Inflammatory macrophage treated with lipopolysaccharide for 1 hour (primary cell): ENCODE measurements at regions not wholly inside any gene's neighbourhood (a gene's known extent, or its start where the extent isn't known, plus 50 kb on each side); places are given as distances from the start of the nearest gene placed in this dataset.

Experiments used
- DNase-seq, 2 donors: peaks; one replicate each; pipeline ENCODE4 v3.0.0-alpha.2; 2020 to 2022

DNA sequence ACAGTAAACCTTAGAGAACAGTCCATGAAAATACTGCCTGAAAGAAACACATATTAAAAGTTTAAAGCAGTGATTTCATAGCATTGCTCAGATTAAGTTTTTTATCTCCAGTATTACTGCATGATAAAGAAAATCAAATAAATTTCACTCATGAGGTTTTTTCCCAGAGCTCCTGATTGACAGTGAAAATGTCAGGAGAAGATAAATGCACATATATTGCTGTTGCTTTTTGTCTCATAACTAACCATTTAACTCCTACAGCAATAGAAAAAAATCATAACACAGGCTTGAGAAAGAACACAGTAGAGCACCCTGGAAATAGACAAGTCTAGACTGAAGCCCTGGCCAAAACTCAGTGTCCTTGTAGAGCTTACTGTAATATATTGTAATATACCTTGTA lies 391.0 kb downstream of the TMX3 start:
- DNase-seq: no peak

DNA sequence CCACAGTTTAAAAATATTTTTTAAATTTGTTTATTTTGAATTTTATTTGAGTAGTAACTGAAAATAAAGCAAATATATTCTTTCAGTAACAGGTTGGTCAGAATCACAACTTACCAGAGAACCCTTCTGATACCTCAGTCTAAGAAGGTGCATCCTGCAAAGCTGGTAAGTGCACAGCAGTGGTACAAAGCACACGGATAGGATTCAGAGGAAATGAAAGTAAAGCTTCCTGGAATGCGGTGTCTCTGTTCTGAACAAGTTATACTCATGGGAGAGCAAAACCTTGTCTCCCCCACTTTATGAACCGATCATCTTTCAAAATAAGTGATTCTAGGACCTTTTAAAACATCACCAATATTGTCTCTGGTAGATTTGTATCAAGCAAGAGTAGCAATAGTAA lies 398.3 kb downstream of the TMX3 start:
- DNase-seq: no peak

DNA sequence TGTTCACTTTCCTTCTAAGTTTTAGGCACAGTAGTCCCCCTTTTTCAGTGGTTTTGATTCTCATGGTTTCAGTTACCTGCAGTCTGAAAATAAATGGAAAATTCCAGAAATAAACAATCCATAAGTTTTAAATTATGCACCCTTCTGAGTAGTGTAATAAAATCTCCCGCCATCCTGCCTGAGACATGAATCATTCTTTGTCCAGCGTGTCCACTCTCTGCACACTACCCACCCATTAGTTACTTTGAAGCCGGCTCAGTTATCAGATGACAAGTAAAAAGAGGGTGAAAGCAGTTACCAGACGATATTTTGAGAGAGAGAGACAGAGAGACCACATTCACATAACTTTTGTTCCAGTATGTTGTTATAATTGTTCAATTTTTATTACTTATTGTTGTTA lies 400.5 kb downstream of the TMX3 start:
- DNase-seq: no peak

DNA sequence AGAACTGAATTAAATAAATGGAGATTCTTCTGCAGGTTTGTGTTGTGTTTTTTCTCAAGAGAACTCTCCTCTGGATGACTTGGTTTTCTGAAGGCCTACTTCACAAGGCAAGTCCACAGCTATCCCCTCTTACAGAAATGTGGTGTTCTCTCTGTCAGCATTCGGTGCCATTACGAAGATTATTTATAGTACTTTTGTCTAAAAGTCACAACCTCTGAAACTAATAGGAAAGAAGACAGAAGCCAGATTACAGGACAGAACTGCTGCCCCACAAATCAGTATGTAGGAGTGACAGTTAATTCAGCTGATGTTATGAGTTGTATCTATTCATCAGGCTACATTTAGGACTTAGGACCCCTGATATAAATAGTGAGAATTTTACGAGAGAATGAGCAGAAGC lies 413.5 kb downstream of the TMX3 start:
- no peak for DNase-seq

DNA sequence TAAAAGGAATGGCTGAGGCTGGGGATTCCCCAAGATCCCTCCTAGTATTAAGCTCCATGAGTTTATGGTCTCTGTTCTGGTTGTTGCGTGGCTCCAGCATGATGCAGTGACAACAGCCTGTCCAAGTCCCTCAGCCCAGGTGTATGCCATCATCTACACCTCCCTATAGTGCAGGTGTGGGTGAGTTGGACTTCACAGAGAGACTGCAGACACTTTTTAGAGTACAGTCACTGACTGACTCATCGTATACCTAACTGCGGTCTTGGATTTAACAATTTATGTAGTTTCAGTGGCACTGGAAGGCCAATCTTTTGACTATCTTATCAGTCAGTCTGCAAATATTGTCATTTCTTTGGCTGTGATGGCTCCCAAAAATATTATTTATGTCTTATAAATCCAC lies 415.0 kb downstream of the TMX3 start:
- no peak for DNase-seq

DNA sequence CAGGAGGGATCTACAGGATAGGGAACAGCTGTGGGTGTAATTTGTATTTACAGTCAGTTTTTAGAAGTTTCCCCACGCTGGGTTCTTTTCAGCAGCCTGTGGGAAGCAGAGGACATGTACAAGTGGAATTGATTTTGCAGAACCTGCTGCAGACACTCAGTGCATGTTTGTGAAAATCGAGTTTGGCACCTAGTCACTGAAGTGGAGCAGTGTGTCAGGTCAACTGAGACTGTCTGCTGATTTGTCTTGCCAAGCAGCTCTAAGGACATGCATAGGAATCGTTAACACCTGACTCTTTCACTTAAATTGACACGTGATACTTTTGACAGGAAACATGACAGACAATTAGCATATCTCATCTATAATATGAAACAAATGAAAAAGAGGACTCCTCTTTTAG lies 416.6 kb downstream of the TMX3 start:
- no peak for DNase-seq

DNA sequence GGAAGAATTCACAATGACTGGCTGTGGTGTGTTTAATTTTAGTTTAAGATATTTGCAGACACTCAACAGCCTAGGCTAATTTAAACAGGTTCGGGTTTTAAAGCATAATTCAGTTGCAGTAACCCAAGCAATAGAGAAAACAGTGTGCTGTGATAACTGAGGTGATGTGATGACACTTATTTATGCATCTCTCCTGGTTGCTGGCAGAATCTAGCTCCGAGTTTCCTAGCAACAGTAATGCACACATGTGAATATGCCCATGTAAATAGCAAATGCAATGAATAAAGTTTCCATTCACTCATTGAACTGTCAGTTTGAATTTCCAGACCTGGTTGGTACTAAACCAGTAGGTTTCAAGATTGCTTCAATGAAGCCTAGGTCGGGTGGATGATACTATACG lies 426.5 kb downstream of the TMX3 start:
- DNase-seq: no peak

- DNase-seq: no peak
Observed at GRCh38 chr18:68284236-68284780, 430.6 kb downstream of the TMX3 start.

- DNase-seq: no peak
Observed at GRCh38 chr18:68283834-68284233, 431.1 kb downstream of the TMX3 start.

- DNase-seq: no peak
Observed at GRCh38 chr18:68282232-68282631, 432.7 kb downstream of the TMX3 start.

- DNase-seq: no peak
Observed at GRCh38 chr18:68275616-68276015, 439.3 kb downstream of the TMX3 start.

- DNase-seq: no peak
Observed at GRCh38 chr18:68270017-68270416, 444.9 kb downstream of the TMX3 start.

GRCh38 chr18:68267583-68267982 lies 447.3 kb downstream of the TMX3 start:
- no peak for DNase-seq

- DNase-seq: no peak
Observed at GRCh38 chr18:68263481-68263880, 451.4 kb downstream of the TMX3 start.

- DNase-seq: no peak
Observed at GRCh38 chr18:68262690-68263294, 452.1 kb downstream of the TMX3 start.

DNA sequence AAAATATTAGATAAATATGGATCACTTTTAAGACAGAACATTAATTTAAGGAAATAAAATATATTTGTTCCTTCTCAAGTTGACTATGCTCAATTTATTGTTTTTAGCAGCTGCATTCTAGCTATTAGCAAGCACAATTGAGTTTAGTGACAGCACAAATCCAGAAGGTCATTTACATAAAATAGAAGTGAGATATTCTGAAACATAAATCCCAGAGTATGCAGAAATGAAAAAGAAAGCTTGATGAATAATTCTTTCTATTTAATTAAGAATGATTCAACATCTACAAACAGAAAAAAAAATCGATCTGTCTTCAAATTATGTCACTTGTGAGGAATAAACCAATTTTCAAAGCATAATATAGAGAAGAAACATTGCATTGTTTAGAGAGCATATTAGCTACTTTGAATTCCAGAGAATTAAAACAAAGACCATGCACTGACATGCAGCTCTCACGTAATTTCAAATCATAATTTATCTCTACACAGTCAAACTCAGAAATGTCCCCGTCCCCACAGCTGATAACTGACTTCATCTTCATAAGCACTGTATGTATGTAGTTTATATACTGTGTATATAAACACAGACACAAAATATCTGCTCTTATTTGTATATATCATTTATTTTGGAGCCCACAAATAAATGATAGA lies 458.4 kb downstream of the TMX3 start:
- DNase-seq: no peak

- DNase-seq: no peak
Observed at GRCh38 chr18:68244786-68245185, 470.1 kb downstream of the TMX3 start.

GRCh38 chr18:68241881-68242280 lies 473.0 kb downstream of the TMX3 start:
- no peak for DNase-seq

- no peak for DNase-seq
Observed at GRCh38 chr18:68234676-68235075, 480.2 kb downstream of the TMX3 start.

GRCh38 chr18:68234131-68234530 lies 480.8 kb downstream of the TMX3 start:
- no peak for DNase-seq

DNA sequence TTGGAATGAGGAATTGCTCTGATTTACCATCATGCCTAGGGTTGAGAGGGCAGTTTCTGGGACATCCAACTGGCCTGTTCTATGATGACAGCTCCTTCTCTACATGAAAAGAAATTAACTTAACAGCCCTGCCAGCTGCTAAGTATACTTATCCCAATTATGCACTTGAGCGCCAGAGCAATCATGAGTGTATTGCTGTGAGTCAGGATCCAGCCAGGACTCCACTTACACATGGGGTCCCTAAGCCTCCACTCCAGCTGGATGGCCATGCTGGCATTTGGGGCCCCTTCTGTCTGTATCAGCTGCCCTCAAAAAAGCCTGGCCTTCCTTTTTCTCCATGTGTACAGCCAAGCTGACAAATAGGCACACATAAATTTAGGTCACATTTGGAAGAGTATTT lies 481.9 kb downstream of the TMX3 start:
- DNase-seq: no peak

GRCh38 chr18:68229351-68229750 lies 485.6 kb downstream of the TMX3 start:
- DNase-seq: no peak

GRCh38 chr18:68221111-68221724 lies 493.7 kb downstream of the TMX3 start:
- no peak for DNase-seq

DNA sequence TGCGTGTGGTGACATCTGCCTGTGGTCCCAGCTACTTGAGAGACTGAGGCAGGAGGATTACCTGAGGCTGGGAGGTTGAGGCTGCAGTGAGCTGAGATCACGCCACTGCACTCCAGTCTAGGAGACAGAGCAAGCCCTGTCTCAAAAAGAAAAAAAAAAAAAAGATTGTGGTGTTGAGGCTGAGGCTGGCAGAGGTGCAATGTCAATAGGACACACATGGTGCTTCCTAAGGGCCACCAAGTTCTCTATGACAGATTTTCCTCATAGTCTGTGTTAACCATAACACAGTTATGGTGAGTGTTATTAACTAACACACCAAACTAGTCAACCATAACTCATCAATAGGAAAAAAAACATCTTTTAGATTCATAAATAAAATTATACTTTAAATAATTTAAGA lies 494.4 kb downstream of the TMX3 start:
- no peak for DNase-seq
